HEK293 (cell line): ENCODE measurements at regions not wholly inside any gene's neighbourhood (a gene's known extent, or its start where the extent isn't known, plus 50 kb on each side); places are given as distances from the start of the nearest gene placed in this dataset.

ENCODE experiments used
- CTCF ChIA-PET: fragments of 350-600 bp; formaldehyde crosslinking; extraction: SDS; loops from one replicate; lab custom pipeline; 2021; ENCODE audit warnings: antibody characterized with exemption; lab: Yijun Ruan, JAX
- POLR2A ChIA-PET: fragments of 300-600 bp; formaldehyde crosslinking; extraction: SDS; loops from one replicate; lab custom pipeline; 2020; ENCODE audit warnings: antibody characterized with exemption, inconsistent platforms; lab: Yijun Ruan, JAX
- H3K27ac ChIP-seq: fragments of 200-500 bp; sonication (Bioruptor generic); 2 replicates; pipeline ENCODE4 v1.5.1; 2014; ENCODE audit warnings: low read depth, low read length, control low read depth, inconsistent platforms; ENCODE audit errors: extremely low read depth
- H3K36me3 ChIP-seq, 2 experiments: fragments of 200-500 bp in 1 of 2; sonication (Bioruptor generic) in 1 of 2; 1 replicate in 1 of 2; 2 replicates in 1 of 2; pipeline ENCODE4 v1.5.1; 2014 to 2017; ENCODE audit warnings: inconsistent platforms in 2 of 2, low read length in 2 of 2; ENCODE audit not compliant: control insufficient read depth in 2 of 2, insufficient read depth in 1 of 2
- H3K4me1 ChIP-seq: fragments of 200-500 bp; sonication (Bioruptor generic); 2 replicates; pipeline ENCODE4 v1.5.1; 2014; ENCODE audit warnings: mild to moderate bottlenecking, low read length, inconsistent platforms; ENCODE audit not compliant: control insufficient read depth, insufficient read depth
- H3K4me3 ChIP-seq: 2 replicates; pipeline ENCODE4 v1.5.1; 2011; ENCODE audit warnings: low read depth, mild to moderate bottlenecking, control low read depth, low read length, moderate library complexity
- H3K9me3 ChIP-seq: fragments of 200-500 bp; sonication (Bioruptor generic); 2 replicates; pipeline ENCODE4 v1.5.1; 2014; ENCODE audit warnings: low read depth, low read length, inconsistent platforms; ENCODE audit not compliant: control insufficient read depth, insufficient read depth
- INSM2 ChIP-seq: fragments of 450-650 bp; formaldehyde crosslinking; IDR thresholded peaks from 2 replicates; pipeline ENCODE4 v1.5.1; 2016; ENCODE audit warnings: missing biosample characterization, missing genetic modification characterization
- KLF16 ChIP-seq: fragments of 450-650 bp; formaldehyde crosslinking; IDR thresholded peaks from 2 replicates; pipeline ENCODE4 v1.5.1; 2017; ENCODE audit warnings: missing biosample characterization, missing genetic modification characterization
- MZF1 ChIP-seq: fragments of 450-650 bp; formaldehyde crosslinking; IDR thresholded peaks from 2 replicates; pipeline ENCODE4 v1.5.1; 2017; ENCODE audit warnings: missing biosample characterization, missing genetic modification characterization, borderline replicate concordance
- OSR2 ChIP-seq: fragments of 450-650 bp; formaldehyde crosslinking; IDR thresholded peaks from 2 replicates; pipeline ENCODE4 v1.5.1; 2016; ENCODE audit warnings: missing biosample characterization, missing genetic modification characterization
- SCRT1 ChIP-seq: fragments of 450-650 bp; formaldehyde crosslinking; IDR thresholded peaks from 2 replicates; pipeline ENCODE4 v1.5.1; 2016; ENCODE audit warnings: missing biosample characterization, missing genetic modification characterization, borderline replicate concordance
- SP3 ChIP-seq: fragments of 450-650 bp; formaldehyde crosslinking; IDR thresholded peaks from 2 replicates; pipeline ENCODE4 v1.5.1; 2016; ENCODE audit warnings: missing biosample characterization, missing genetic modification characterization
- ZBTB26 ChIP-seq: fragments of 450-650 bp; formaldehyde crosslinking; optimal IDR thresholded peaks from 2 replicates; pipeline ENCODE3; 2016; ENCODE audit warnings: missing biosample characterization, mild to moderate bottlenecking, missing genetic modification characterization
- ZFP37 ChIP-seq: fragments of 450-650 bp; formaldehyde crosslinking; IDR thresholded peaks from 2 replicates; pipeline ENCODE4 v1.5.1; 2016; ENCODE audit warnings: missing biosample characterization, missing genetic modification characterization
- ZNF157 ChIP-seq: fragments of 450-650 bp; formaldehyde crosslinking; IDR thresholded peaks from 2 replicates; pipeline ENCODE4 v1.5.1; 2016; ENCODE audit warnings: missing biosample characterization, missing genetic modification characterization
- ZNF19 ChIP-seq: fragments of 450-650 bp; formaldehyde crosslinking; IDR thresholded peaks from 2 replicates; pipeline ENCODE4; 2016; ENCODE audit warnings: missing biosample characterization, missing genetic modification characterization, low read depth
- ZNF223 ChIP-seq: fragments of 450-650 bp; formaldehyde crosslinking; IDR thresholded peaks from 2 replicates; pipeline ENCODE4 v1.5.1; 2016; ENCODE audit warnings: missing biosample characterization, missing genetic modification characterization
- ZNF248 ChIP-seq: fragments of 450-650 bp; formaldehyde crosslinking; IDR thresholded peaks from 2 replicates; pipeline ENCODE4 v1.5.1; 2017; ENCODE audit warnings: missing biosample characterization, missing genetic modification characterization
- ZNF274 ChIP-seq, 2 experiments: fragments of 200-500 bp in 1 of 2; fragments of 450-650 bp in 1 of 2; sonication (Bioruptor generic) in 1 of 2; formaldehyde crosslinking in 1 of 2; IDR thresholded peaks; 2 replicates each; pipeline versions ENCODE4 v1.5.1 to v1.6.1; 2014 to 2016; ENCODE audit warnings: borderline replicate concordance in 1 of 2, inconsistent platforms in 1 of 2, low read length in 1 of 2, missing biosample characterization in 1 of 2, missing genetic modification characterization in 1 of 2
- ZNF37A ChIP-seq: fragments of 450-650 bp; IDR thresholded peaks from 2 replicates; pipeline ENCODE4 v1.5.1; 2018; ENCODE audit warnings: missing biosample characterization, missing genetic modification characterization
- ZNF394 ChIP-seq: fragments of 450-650 bp; formaldehyde crosslinking; IDR thresholded peaks from 2 replicates; pipeline ENCODE4 v1.5.1; 2016; ENCODE audit warnings: missing biosample characterization, missing genetic modification characterization, mild to moderate bottlenecking, moderate library complexity, borderline replicate concordance
- ZNF48 ChIP-seq: fragments of 450-650 bp; formaldehyde crosslinking; IDR thresholded peaks from 2 replicates; pipeline ENCODE4 v1.5.1; 2016; ENCODE audit warnings: missing biosample characterization, missing genetic modification characterization
- ZNF544 ChIP-seq: fragments of 450-650 bp; formaldehyde crosslinking; IDR thresholded peaks from 2 replicates; pipeline ENCODE4 v1.5.0; 2017; ENCODE audit warnings: missing biosample characterization, missing genetic modification characterization
- ZNF596 ChIP-seq: fragments of 450-650 bp; IDR thresholded peaks from 2 replicates; pipeline ENCODE4 v1.5.0; 2018; ENCODE audit warnings: missing biosample characterization, mild to moderate bottlenecking, missing genetic modification characterization, moderate library complexity
- ZNF624 ChIP-seq: fragments of 450-650 bp; formaldehyde crosslinking; IDR thresholded peaks from 2 replicates; pipeline ENCODE4 v1.5.1; 2017; ENCODE audit warnings: missing biosample characterization, missing genetic modification characterization
- ZNF645 ChIP-seq: fragments of 450-650 bp; formaldehyde crosslinking; IDR thresholded peaks from 2 replicates; pipeline ENCODE4; 2016; ENCODE audit warnings: missing biosample characterization, missing genetic modification characterization
- ZNF654 ChIP-seq: fragments of 450-650 bp; formaldehyde crosslinking; IDR thresholded peaks from 2 replicates; pipeline ENCODE4 v1.5.1; 2016; ENCODE audit warnings: low read depth, missing biosample characterization, missing genetic modification characterization
- ZNF701 ChIP-seq: fragments of 450-650 bp; formaldehyde crosslinking; IDR thresholded peaks from 2 replicates; pipeline ENCODE4 v1.5.1; 2016; ENCODE audit warnings: missing biosample characterization, missing genetic modification characterization
- ZNF704 ChIP-seq: fragments of 450-650 bp; formaldehyde crosslinking; IDR thresholded peaks from 2 replicates; pipeline ENCODE4 v1.5.1; 2016; ENCODE audit warnings: missing biosample characterization, missing genetic modification characterization
- ZXDB ChIP-seq: fragments of 450-650 bp; formaldehyde crosslinking; IDR thresholded peaks from 2 replicates; pipeline ENCODE4 v1.5.1; 2016; ENCODE audit warnings: missing biosample characterization, missing genetic modification characterization
- TF ChIP-seq, protein P1 (sequence below): fragments of 450-650 bp; formaldehyde crosslinking; IDR thresholded peaks from 2 replicates; pipeline ENCODE4 v1.5.1; 2016; ENCODE audit warnings: missing biosample characterization, missing genetic modification characterization
- TF ChIP-seq, protein P2 (sequence below): fragments of 450-650 bp; IDR thresholded peaks from 2 replicates; pipeline ENCODE4 v1.5.1; 2018; ENCODE audit warnings: missing biosample characterization, missing genetic modification characterization

DNA sequence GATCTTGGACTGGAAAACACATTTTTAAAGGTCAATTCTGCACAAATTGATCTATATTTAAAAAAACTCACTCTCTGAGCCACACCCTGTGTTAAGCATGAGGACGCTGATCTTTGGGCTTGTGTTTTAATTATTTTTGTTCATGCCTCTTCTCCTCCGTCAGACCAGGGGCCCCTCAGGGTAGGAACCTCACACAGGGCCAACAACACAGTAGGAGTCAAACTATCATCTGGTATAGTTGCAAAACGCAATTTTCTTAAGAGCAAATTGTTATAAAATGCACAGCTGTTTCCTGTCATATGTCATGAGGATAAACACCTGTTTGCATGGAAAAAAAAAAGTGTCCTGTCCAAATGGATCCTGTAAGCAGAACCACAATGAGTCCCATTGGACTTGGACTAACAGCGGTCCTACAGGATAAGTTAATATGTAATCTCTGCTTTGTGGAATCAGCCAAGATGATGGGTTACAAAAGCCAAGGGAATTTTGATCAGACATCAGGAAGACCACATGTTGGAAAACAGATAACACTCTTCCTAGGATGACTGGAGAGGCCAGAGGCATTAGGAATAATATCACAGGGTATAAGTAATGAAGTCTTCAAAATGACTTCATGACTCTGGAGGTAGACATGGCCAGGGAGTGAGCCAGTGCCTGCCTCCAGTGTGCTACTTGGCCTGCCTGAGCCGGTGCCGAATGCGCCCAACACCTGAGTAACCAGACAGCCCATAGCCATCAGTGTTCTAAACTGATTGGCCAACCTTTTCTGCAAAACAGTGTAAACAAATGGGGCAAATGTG, 184.9 kb upstream of the ADCY1 start (continued):
- TF ChIP-seq ZNF394, result no peak
- TF ChIP-seq, protein P1, sequence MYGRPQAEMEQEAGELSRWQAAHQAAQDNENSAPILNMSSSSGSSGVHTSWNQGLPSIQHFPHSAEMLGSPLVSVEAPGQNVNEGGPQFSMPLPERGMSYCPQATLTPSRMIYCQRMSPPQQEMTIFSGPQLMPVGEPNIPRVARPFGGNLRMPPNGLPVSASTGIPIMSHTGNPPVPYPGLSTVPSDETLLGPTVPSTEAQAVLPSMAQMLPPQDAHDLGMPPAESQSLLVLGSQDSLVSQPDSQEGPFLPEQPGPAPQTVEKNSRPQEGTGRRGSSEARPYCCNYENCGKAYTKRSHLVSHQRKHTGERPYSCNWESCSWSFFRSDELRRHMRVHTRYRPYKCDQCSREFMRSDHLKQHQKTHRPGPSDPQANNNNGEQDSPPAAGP, result no peak
- no peak for TF ChIP-seq ZNF157 (tag by site-specific recombination)
- TF ChIP-seq ZNF37A (tag by site-specific recombination), result no peak
- no peak for TF ChIP-seq ZXDB (tag by site-specific recombination)
- TF ChIP-seq ZBTB26 (tag by site-specific recombination), result no peak

GRCh38 chr7:45390180-45390579, 184.0 kb upstream of the ADCY1 start:
- ChIA-PET CTCF (interaction anchor here (0.7 kb wide), 1 partner anchor 130 kb away, joined by 3 read pairs; no protein-coding TSS in a partner anchor), POLR2A (no interaction called here)
- no peak for TF ChIP-seq ZNF19 (tag by site-specific recombination)
- TF ChIP-seq SP3 (tag by site-specific recombination), result no peak
- TF ChIP-seq ZNF624 (tag by site-specific recombination), result no peak
- TF ChIP-seq ZNF645, result no peak
- no peak for TF ChIP-seq ZNF596 (tag by site-specific recombination)
- TF ChIP-seq KLF16, result no peak
- no peak for TF ChIP-seq SCRT1 (tag by site-specific recombination)
- TF ChIP-seq ZNF544 (tag by site-specific recombination), result no peak
- no peak for TF ChIP-seq ZNF48 (tag by site-specific recombination)
- TF ChIP-seq INSM2, result no peak
- no peak for TF ChIP-seq OSR2 (tag by site-specific recombination)
- no peak for TF ChIP-seq ZNF701
- no peak for TF ChIP-seq ZNF704 (tag by site-specific recombination)
- TF ChIP-seq ZNF274 (IDR thresholded peaks at IDR 0.05; ENCODE audit: low read length), result no peak
- no peak for TF ChIP-seq ZNF274 (tag by site-specific recombination; IDR thresholded peaks at IDR 0.05; ENCODE audit: borderline replicate concordance)
- no peak for TF ChIP-seq MZF1 (tag by site-specific recombination)
- no peak for TF ChIP-seq ZNF248 (tag by site-specific recombination)
- TF ChIP-seq ZFP37, result no peak
- no peak for TF ChIP-seq ZNF654 (tag by site-specific recombination)
- no peak for TF ChIP-seq ZNF223 (tag by site-specific recombination)
- TF ChIP-seq, protein P2, sequence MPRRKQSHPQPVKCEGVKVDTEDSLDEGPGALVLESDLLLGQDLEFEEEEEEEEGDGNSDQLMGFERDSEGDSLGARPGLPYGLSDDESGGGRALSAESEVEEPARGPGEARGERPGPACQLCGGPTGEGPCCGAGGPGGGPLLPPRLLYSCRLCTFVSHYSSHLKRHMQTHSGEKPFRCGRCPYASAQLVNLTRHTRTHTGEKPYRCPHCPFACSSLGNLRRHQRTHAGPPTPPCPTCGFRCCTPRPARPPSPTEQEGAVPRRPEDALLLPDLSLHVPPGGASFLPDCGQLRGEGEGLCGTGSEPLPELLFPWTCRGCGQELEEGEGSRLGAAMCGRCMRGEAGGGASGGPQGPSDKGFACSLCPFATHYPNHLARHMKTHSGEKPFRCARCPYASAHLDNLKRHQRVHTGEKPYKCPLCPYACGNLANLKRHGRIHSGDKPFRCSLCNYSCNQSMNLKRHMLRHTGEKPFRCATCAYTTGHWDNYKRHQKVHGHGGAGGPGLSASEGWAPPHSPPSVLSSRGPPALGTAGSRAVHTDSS (tag by site-specific recombination), result no peak
- no peaks in the 10 kb centered on the region for H3K36me3 ChIP-seq
- H3K27ac ChIP-seq, result no peak overlapping the region
- H3K4me1 ChIP-seq, result no peaks in the 10 kb centered on the region
- no peak overlapping the region for H3K4me3 ChIP-seq
- no peaks in the 10 kb centered on the region for H3K9me3 ChIP-seq
